HCT116 (cell line): ENCODE measurements at regions not wholly inside any gene's neighbourhood (a gene's known extent, or its start where the extent isn't known, plus 50 kb on each side); places are given as distances from the start of the nearest gene placed in this dataset.

ENCODE experiments used
- ATAC-seq: fragments of 200-7000 bp; cut with Tn5 transposase; 2 replicates; pipeline ENCODE4 v1.9.1; 2020; ENCODE audit warnings: mild to moderate bottlenecking, moderate library complexity
- BruUV-seq: library from RNA; stranded (reverse); fragments of 400-500 nt; replicated peaks from 2 replicates; lab custom pipeline; 2021; lab: Mats Ljungman, UMichigan
- CTCF ChIA-PET: fragments of 300-600 bp; sonication (Branson Sonifier 250); formaldehyde crosslinking; loops from one replicate; lab custom pipeline; 2021; ENCODE audit warnings: antibody characterized with exemption; lab: Charles Lee
- POLR2A ChIA-PET: fragments of 300-600, 350-600 bp; sonication (Branson Sonifier 250); formaldehyde crosslinking; loops from one replicate; lab custom pipeline; 2021; ENCODE audit warnings: antibody characterized with exemption; lab: Charles Lee
- RAD21 ChIA-PET, 2 experiments: fragments of 300-600 bp; sonication (Branson Sonifier 250); formaldehyde crosslinking; loops; one replicate each; lab custom pipeline; 2023; ENCODE audit warnings: low total read pairs in 2 of 2; ENCODE audit not compliant: uncharacterized antibody in 2 of 2, unreplicated experiment in 2 of 2, low non-redundant PET in 1 of 2; lab: Charles Lee
- DNase-seq: peaks from one replicate; pipeline ENCODE4 v3.0.0-alpha.2; 2010; ENCODE audit warnings: low read depth, low spot score
- H2AFZ ChIP-seq: fragments of 200-600 bp; shearing (Covaris generic), sonication (generic); 2 replicates; pipeline ENCODE4 v1.6.1; 2017; ENCODE audit warnings: low read depth, mixed run types, mixed read lengths, antibody characterized with exemption, low read length; ENCODE audit not compliant: poor library complexity, severe bottlenecking
- H3K27ac ChIP-seq: 2 replicates; pipeline ENCODE4 v1.5.1; 2012; ENCODE audit warnings: low read depth, low read length
- H3K27me3 ChIP-seq: fragments of 200-600 bp; sonication (generic); 2 replicates; pipeline ENCODE4 v1.6.1; 2016; ENCODE audit warnings: mixed run types, low read length, mixed read lengths; ENCODE audit not compliant: insufficient read depth
- H3K36me3 ChIP-seq, 2 experiments: fragments of 200-500 bp in 1 of 2; fragments of 200-600 bp in 1 of 2; sonication (Bioruptor generic) in 1 of 2; sonication (generic) in 1 of 2; 2 replicates each; pipeline versions ENCODE4 v1.5.1 to v1.6.1; 2014 to 2016; ENCODE audit warnings: low read length in 2 of 2, inconsistent platforms in 1 of 2, mixed read lengths in 1 of 2, mixed run types in 1 of 2; ENCODE audit not compliant: insufficient read depth in 2 of 2, control insufficient read depth in 1 of 2
- H3K4me1 ChIP-seq, 2 experiments: fragments of 200-600 bp in 1 of 2; sonication (generic) in 1 of 2; 2 replicates each; pipeline versions ENCODE4 v1.5.1 to v1.6.1; 2012 to 2017; ENCODE audit warnings: low read length in 2 of 2, inconsistent platforms in 1 of 2, mild to moderate bottlenecking in 1 of 2, mixed read lengths in 1 of 2, mixed run types in 1 of 2, moderate library complexity in 1 of 2; ENCODE audit not compliant: insufficient read depth in 2 of 2, control insufficient read depth in 1 of 2
- H3K4me2 ChIP-seq: fragments of 200-600 bp; sonication (generic); 2 replicates; pipeline ENCODE4 v1.6.1; 2017; ENCODE audit warnings: mixed run types, low read length, mixed read lengths
- H3K4me3 ChIP-seq, 2 experiments: fragments of 200-600 bp in 1 of 2; sonication (generic) in 1 of 2; replicated peaks in 1 of 2; 2 replicates each; pipeline ENCODE4 v1.5.1; 2011 to 2016; ENCODE audit warnings: low read length in 2 of 2, control low read depth in 1 of 2, low read depth in 1 of 2, mild to moderate bottlenecking in 1 of 2, mixed read lengths in 1 of 2, mixed run types in 1 of 2
- H3K79me2 ChIP-seq: fragments of 200-600 bp; sonication (generic); 2 replicates; pipeline ENCODE4 v1.6.1; 2017; ENCODE audit warnings: mild to moderate bottlenecking, mixed run types, low read length, moderate library complexity, mixed read lengths; ENCODE audit not compliant: insufficient read depth
- H3K9ac ChIP-seq: fragments of 200-600 bp; sonication (generic); 2 replicates; pipeline ENCODE4 v1.6.1; 2016; ENCODE audit warnings: low read length, mixed read lengths
- H3K9me2 ChIP-seq: fragments of 200-600 bp; sonication (generic), shearing (Covaris generic); 2 replicates; pipeline ENCODE4 v1.6.1; 2017; ENCODE audit warnings: mixed run types, mild to moderate bottlenecking, moderate library complexity; ENCODE audit not compliant: insufficient read depth
- H3K9me3 ChIP-seq, 2 experiments: fragments of 200-500 bp in 1 of 2; fragments of 200-600 bp in 1 of 2; sonication (Bioruptor generic) in 1 of 2; sonication (generic) in 1 of 2; 2 replicates each; pipeline ENCODE4 v1.6.1; 2014 to 2017; ENCODE audit warnings: low read length in 2 of 2, mixed read lengths in 2 of 2, inconsistent platforms in 1 of 2, low read depth in 1 of 2, mild to moderate bottlenecking in 1 of 2, mixed run types in 1 of 2, moderate library complexity in 1 of 2; ENCODE audit not compliant: control insufficient read depth in 1 of 2, insufficient read depth in 1 of 2
- H4K20me1 ChIP-seq: fragments of 200-600 bp; sonication (generic), shearing (Covaris generic); 2 replicates; pipeline ENCODE4 v1.6.1; 2017; ENCODE audit warnings: mixed run types, mild to moderate bottlenecking, moderate library complexity; ENCODE audit not compliant: insufficient read depth
- EGR1 ChIP-seq: IDR thresholded peaks from 2 replicates; pipeline ENCODE4 v1.6.1; 2012; ENCODE audit warnings: low read depth
- EZH2phosphoT487 ChIP-seq: fragments of 200-600 bp; IDR thresholded peaks from 2 replicates; pipeline ENCODE4 v1.6.1; 2018; ENCODE audit warnings: antibody characterized with exemption, borderline replicate concordance
- POLR2A ChIP-seq: IDR thresholded peaks from 2 replicates; pipeline ENCODE4 v1.7.0; 2011; ENCODE audit warnings: borderline replicate concordance; ENCODE audit not compliant: insufficient read depth, insufficient read length; ENCODE audit errors: extremely low read depth
- POLR2AphosphoS5 ChIP-seq: IDR thresholded peaks from 2 replicates; pipeline ENCODE4 v1.6.1; 2011; ENCODE audit warnings: mild to moderate bottlenecking, low read depth, low read length, moderate library complexity
- RAD21 ChIP-seq: IDR thresholded peaks from 2 replicates; pipeline ENCODE4 v1.6.1; 2012; ENCODE audit warnings: low read depth, mild to moderate bottlenecking
- SIN3A ChIP-seq: IDR thresholded peaks from 2 replicates; pipeline ENCODE4 v1.6.1; 2012; ENCODE audit warnings: low read depth
- ZFX ChIP-seq: fragments of 450-650 bp; IDR thresholded peaks from 2 replicates; pipeline ENCODE4 v1.6.1; 2017
- intact Hi-C: fragments of 100-400 bp; cut with micrococcal nuclease; formaldehyde crosslinking; loops from 2 replicates; pipeline ENCODE4 v1.10.0; 2022
- TF ChIP-seq, protein P1 (sequence below), 3 experiments: fragments of 200-600 bp in 1 of 3; sonication (generic) in 1 of 3; IDR thresholded peaks in 2 of 3; conservative IDR thresholded peaks in 1 of 3; 2 replicates each; pipeline ENCODE4 v1.5.1; 2012 to 2017; ENCODE audit warnings: low read depth in 2 of 3, low read length in 2 of 3, antibody characterized with exemption in 1 of 3, borderline replicate concordance in 1 of 3, control low read depth in 1 of 3, mild to moderate bottlenecking in 1 of 3, mixed read lengths in 1 of 3, mixed run types in 1 of 3, moderate library complexity in 1 of 3; ENCODE audit not compliant: insufficient read depth in 1 of 3

DNA sequence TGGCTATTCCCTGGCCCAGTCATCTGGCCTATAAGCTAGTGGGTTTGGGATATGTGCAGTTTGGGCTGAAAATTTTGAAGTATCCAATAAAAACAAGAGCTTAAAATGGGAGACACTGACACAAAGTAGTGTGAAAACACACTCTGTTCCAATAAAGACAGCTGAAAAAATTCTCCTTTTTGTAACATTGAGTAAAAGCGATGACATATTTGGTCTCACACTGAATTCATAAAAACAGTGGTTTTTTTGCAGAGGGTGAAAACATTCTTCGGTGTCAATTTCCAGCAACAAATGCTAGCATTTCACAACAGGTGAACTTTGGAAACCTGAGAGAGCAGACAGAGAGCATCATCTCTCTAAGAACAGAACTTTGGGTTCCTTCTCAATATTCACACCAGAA lies 142.2 kb downstream of the OSR1 start:
- H3K9me3 ChIP-seq, result no peaks in the 10 kb centered on the region
- BruUV-seq, result no TSS peak
- DNase-seq (no peak), ATAC-seq (no peak)
- H3K4me1 ChIP-seq, result no peaks in the 10 kb centered on the region
- no peak overlapping the region for H3K4me2 ChIP-seq
- no peaks in the 10 kb centered on the region for H3K9me2 ChIP-seq
- H3K27me3 ChIP-seq, result no peaks in the 10 kb centered on the region
- H3K36me3 ChIP-seq, result no peaks in the 10 kb centered on the region
- H3K79me2 ChIP-seq, result no peaks in the 10 kb centered on the region
- no peak overlapping the region for H3K9ac ChIP-seq
- no peak overlapping the region for H3K4me3 ChIP-seq
- intact Hi-C loops, result no loop called here
- TF ChIP-seq, protein P1, sequence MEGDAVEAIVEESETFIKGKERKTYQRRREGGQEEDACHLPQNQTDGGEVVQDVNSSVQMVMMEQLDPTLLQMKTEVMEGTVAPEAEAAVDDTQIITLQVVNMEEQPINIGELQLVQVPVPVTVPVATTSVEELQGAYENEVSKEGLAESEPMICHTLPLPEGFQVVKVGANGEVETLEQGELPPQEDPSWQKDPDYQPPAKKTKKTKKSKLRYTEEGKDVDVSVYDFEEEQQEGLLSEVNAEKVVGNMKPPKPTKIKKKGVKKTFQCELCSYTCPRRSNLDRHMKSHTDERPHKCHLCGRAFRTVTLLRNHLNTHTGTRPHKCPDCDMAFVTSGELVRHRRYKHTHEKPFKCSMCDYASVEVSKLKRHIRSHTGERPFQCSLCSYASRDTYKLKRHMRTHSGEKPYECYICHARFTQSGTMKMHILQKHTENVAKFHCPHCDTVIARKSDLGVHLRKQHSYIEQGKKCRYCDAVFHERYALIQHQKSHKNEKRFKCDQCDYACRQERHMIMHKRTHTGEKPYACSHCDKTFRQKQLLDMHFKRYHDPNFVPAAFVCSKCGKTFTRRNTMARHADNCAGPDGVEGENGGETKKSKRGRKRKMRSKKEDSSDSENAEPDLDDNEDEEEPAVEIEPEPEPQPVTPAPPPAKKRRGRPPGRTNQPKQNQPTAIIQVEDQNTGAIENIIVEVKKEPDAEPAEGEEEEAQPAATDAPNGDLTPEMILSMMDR (IDR thresholded peaks at IDR 0.05 in 2 of 3, conservative IDR thresholded peaks at IDR 0.05 in 1 of 3; ENCODE audit: borderline replicate concordance in 1 of 3, insufficient read depth in 1 of 3, low read depth in 2 of 3, low read length in 2 of 3), result no peak
- TF ChIP-seq POLR2AphosphoS5 (no peak), EGR1 (no peak)
- CTCF ChIA-PET, result no interaction called here
- H3K27ac ChIP-seq, result no peak overlapping the region
- POLR2A ChIA-PET, result no interaction called here
- no peaks in the 10 kb centered on the region for H4K20me1 ChIP-seq
- no peak overlapping the region for H2AFZ ChIP-seq
- RAD21 ChIA-PET, result no interaction called here

DNA sequence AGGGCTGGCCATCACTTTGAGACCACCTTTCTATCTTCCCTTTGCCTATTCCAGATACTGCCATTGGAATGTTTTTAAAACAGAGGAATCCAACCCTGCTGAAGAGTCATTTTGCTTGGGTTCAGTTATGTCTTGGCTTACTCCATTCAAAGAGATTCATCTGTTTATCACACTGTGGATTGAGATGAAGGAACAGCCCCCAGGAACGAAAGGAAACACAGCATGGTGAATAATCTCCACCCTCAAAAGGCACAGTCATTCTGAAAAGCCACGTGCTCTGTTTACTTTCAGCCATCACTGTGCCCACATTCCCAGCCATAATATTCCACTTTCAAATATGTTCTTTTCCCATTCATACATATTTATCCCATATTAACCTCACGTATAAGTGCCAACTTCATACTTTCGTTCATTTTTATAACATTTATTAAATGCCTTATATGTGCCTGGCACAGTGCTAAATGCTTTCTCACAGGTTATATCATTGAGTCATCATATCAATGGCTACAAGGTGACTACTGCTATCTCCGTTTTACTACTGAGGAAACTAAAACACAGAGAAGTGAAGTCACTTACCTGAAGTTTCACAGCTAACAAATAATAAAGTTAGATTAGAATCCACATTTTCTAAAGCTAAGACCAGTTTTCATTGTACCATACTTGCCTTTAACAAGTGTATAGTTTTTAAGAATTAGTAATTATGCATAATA lies 143.6 kb downstream of the OSR1 start:
- Histone ChIP-seq H3K4me2 (no peak overlapping the region), H3K9me3 (no peaks in the 10 kb centered on the region), H3K4me3 (no peak overlapping the region), H3K9me2 (no peaks in the 10 kb centered on the region), H3K27ac (no peak overlapping the region), H3K9ac (no peak overlapping the region), H2AFZ (no peak overlapping the region), H3K27me3 (no peaks in the 10 kb centered on the region), H3K36me3 (no peaks in the 10 kb centered on the region), H4K20me1 (no peaks in the 10 kb centered on the region), H3K4me1 (no peaks in the 10 kb centered on the region), H3K79me2 (no peaks in the 10 kb centered on the region)
- BruUV-seq, result no TSS peak
- no peak for ATAC-seq
- TF ChIP-seq SIN3A, result no peak
- no peak for TF ChIP-seq EZH2phosphoT487
- TF ChIP-seq, protein P1 (IDR thresholded peaks at IDR 0.05 in 2 of 3, conservative IDR thresholded peaks at IDR 0.05 in 1 of 3; ENCODE audit: borderline replicate concordance in 1 of 3, insufficient read depth in 1 of 3, low read depth in 2 of 3, low read length in 2 of 3), result no peak
- no peak for TF ChIP-seq ZFX
- TF ChIP-seq POLR2A, result no peak
- TF ChIP-seq RAD21, result no peak
- TF ChIP-seq EGR1, result no peak
- intact Hi-C loops, result no loop called here
- CTCF ChIA-PET, result no interaction called here
- DNase-seq, result no peak
- POLR2A ChIA-PET, result no interaction called here
- RAD21 ChIA-PET, result no interaction called here
